Panc1 (cell line): ENCODE measurements at regions not wholly inside any gene's neighbourhood (a gene's known extent, or its start where the extent isn't known, plus 50 kb on each side); places are given as distances from the start of the nearest gene placed in this dataset.

Source experiments
- ATAC-seq: fragments of 200-7000 bp; cut with Tn5 transposase; 2 replicates; pipeline ENCODE4 v1.9.1; 2020; ENCODE audit warnings: mild to moderate bottlenecking, moderate library complexity
- BruUV-seq: library from RNA; stranded (reverse); fragments of 400-500 nt; replicated peaks from 2 replicates; lab custom pipeline; 2021; lab: Mats Ljungman, UMichigan
- CTCF ChIA-PET: fragments of 300-600 bp; sonication (Branson Sonifier 250); formaldehyde crosslinking; loops from one replicate; lab custom pipeline; 2022; ENCODE audit warnings: antibody characterized with exemption; lab: Charles Lee
- POLR2A ChIA-PET: fragments of 300-600 bp; sonication (Branson Sonifier 250); formaldehyde crosslinking; loops from one replicate; lab custom pipeline; 2022; ENCODE audit warnings: antibody characterized with exemption; lab: Charles Lee
- DNase-seq: peaks from one replicate; pipeline ENCODE4 v3.0.0-alpha.2; 2010; ENCODE audit warnings: low read depth, low spot score
- H3K27ac ChIP-seq: 2 replicates; pipeline ENCODE4 v1.5.1; 2011; ENCODE audit warnings: mild to moderate bottlenecking, low read length, inconsistent platforms
- H3K27me3 ChIP-seq: fragments of 200-500 bp; sonication (Bioruptor generic); 2 replicates; pipeline ENCODE4 v1.6.0; 2014; ENCODE audit warnings: low read length, inconsistent platforms; ENCODE audit not compliant: control insufficient read depth, insufficient read depth
- H3K36me3 ChIP-seq: fragments of 200-500 bp; sonication (Bioruptor generic); 2 replicates; pipeline ENCODE4 v1.5.1; 2014; ENCODE audit warnings: inconsistent platforms, mild to moderate bottlenecking, low read length, moderate library complexity; ENCODE audit not compliant: control insufficient read depth, insufficient read depth
- H3K4me1 ChIP-seq: 2 replicates; pipeline ENCODE4 v1.5.1; 2011; ENCODE audit warnings: inconsistent platforms, mild to moderate bottlenecking, low read length, moderate library complexity; ENCODE audit not compliant: control insufficient read depth, insufficient read depth
- H3K4me3 ChIP-seq, 2 experiments: 2 replicates each; pipeline ENCODE4 v1.5.1; 2011 to 2012; ENCODE audit warnings: low read depth in 2 of 2, low read length in 2 of 2, mild to moderate bottlenecking in 2 of 2, inconsistent platforms in 1 of 2, moderate library complexity in 1 of 2
- H3K9me3 ChIP-seq: fragments of 200-500 bp; sonication (Bioruptor generic); 2 replicates; pipeline ENCODE4 v1.5.1; 2014; ENCODE audit warnings: low read depth, mild to moderate bottlenecking, inconsistent platforms, low read length, moderate library complexity; ENCODE audit not compliant: control insufficient read depth, insufficient read depth
- CTCF ChIP-seq: fragments of 450-650 bp; IDR thresholded peaks from 2 replicates; pipeline ENCODE4 v1.5.1; 2017; ENCODE audit warnings: mild to moderate bottlenecking
- POLR2AphosphoS5 ChIP-seq: IDR thresholded peaks from 2 replicates; pipeline ENCODE4 v1.6.1; 2012; ENCODE audit warnings: mild to moderate bottlenecking, low read depth, low read length, moderate library complexity
- REST ChIP-seq, 2 experiments: IDR thresholded peaks; 2 replicates each; pipeline ENCODE4 v1.6.1; 2011 to 2012; ENCODE audit warnings: low read depth in 2 of 2, control low read depth in 1 of 2, low read length in 1 of 2, mild to moderate bottlenecking in 1 of 2, moderate library complexity in 1 of 2; ENCODE audit not compliant: insufficient read depth in 1 of 2
- SIN3A ChIP-seq: IDR thresholded peaks from 2 replicates; pipeline ENCODE4 v1.6.1; 2012; ENCODE audit warnings: low read depth, mild to moderate bottlenecking, low read length, moderate library complexity, borderline replicate concordance; ENCODE audit not compliant: insufficient read depth
- TCF7L2 ChIP-seq: IDR thresholded peaks from 2 replicates; pipeline ENCODE4 v1.6.1; 2011; ENCODE audit warnings: mild to moderate bottlenecking, low read depth, low read length, inconsistent platforms
- in situ Hi-C: cut with HindIII; loops from 2 replicates; pipeline ENCODE4 v1.10.0; 2016; ENCODE audit warnings: low sequenced_read_pairs, low pct_unique_long_range_greater_than_20kb
- intact Hi-C: fragments of 100-400 bp; cut with micrococcal nuclease; formaldehyde crosslinking; loops from one replicate; pipeline ENCODE4 v1.10.0; 2022; ENCODE audit not compliant: unreplicated experiment

DNA sequence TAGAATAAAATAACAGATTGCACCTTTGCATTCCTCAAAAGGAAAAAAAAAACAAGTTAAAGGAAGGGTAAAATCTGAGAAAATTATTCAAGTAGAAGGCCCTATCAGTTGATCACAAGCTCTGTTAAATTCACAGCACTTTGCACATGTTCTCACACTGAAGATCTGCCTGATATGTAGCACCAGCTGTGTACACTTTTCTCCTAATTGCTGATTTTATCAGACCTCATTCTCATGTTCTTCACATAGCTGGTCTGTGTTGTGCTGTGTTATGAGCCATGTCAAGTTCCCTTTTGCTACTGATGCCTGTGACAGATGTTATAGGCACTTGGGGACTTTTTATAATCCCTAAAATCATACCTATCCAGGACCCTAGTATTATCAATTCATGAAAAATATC, 390.4 kb upstream of the PRR16 start:
- no peak for DNase-seq
- CTCF ChIA-PET = no interaction called here
- in situ Hi-C loops (no loop called here), intact Hi-C loops (no loop called here)
- Histone ChIP-seq H3K9me3 (no peaks in the 10 kb centered on the region), H3K4me3 (no peak overlapping the region), H3K27me3 (no peaks in the 10 kb centered on the region), H3K27ac (no peak overlapping the region), H3K4me1 (no peaks in the 10 kb centered on the region), H3K36me3 (no peaks in the 10 kb centered on the region)
- TF ChIP-seq REST (IDR thresholded peaks at IDR 0.05; ENCODE audit: insufficient read depth in 1 of 2, low read depth in 2 of 2, low read length in 1 of 2) = no peak
- no peak for TF ChIP-seq POLR2AphosphoS5
- no peak for TF ChIP-seq CTCF
- TF ChIP-seq SIN3A = no peak
- TF ChIP-seq TCF7L2 = no peak
- no peak for ATAC-seq
- BruUV-seq = no TSS peak
- POLR2A ChIA-PET = interaction anchor here (0.6 kb wide), 1 partner anchor 16 kb away, joined by 3 read pairs; no protein-coding TSS in a partner anchor

DNA sequence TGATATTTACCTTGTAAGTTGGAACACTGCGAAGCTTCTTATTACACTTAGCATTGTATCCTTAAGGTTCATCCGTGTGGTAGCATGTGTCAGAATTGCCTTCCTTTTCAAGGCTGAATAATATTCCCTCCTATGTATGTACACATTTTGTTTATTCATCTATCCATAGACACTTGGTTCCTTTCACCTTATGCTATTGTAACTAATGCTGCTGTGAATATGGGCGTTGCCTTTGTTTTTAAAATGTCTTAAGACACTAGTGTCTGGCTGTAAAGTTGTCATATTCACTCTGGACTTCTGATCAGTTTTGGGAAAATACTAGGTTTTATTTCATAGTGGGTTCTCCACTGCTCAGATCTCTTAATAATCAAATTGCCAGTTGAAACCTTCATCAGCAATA, 383.3 kb upstream of the PRR16 start:
- TF ChIP-seq SIN3A (no peak), REST (IDR thresholded peaks at IDR 0.05; ENCODE audit: insufficient read depth in 1 of 2, low read depth in 2 of 2, low read length in 1 of 2) (no peak), TCF7L2 (no peak), POLR2AphosphoS5 (no peak), CTCF (no peak)
- BruUV-seq = no TSS peak
- CTCF ChIA-PET = no interaction called here
- POLR2A ChIA-PET = no interaction called here
- DNase-seq = no peak
- Histone ChIP-seq H3K27ac (no peak overlapping the region), H3K4me1 (no peaks in the 10 kb centered on the region), H3K36me3 (no peaks in the 10 kb centered on the region), H3K4me3 (no peak overlapping the region), H3K9me3 (no peaks in the 10 kb centered on the region), H3K27me3 (no peaks in the 10 kb centered on the region)
- in situ Hi-C loops = no loop called here
- ATAC-seq = no peak
- intact Hi-C loops = no loop called here
